ENCODE measurements at regions not wholly inside any gene's neighbourhood (a gene's known extent, or its start where the extent isn't known, plus 50 kb on each side); places are given as distances from the start of the nearest gene placed in this dataset.

DNA sequence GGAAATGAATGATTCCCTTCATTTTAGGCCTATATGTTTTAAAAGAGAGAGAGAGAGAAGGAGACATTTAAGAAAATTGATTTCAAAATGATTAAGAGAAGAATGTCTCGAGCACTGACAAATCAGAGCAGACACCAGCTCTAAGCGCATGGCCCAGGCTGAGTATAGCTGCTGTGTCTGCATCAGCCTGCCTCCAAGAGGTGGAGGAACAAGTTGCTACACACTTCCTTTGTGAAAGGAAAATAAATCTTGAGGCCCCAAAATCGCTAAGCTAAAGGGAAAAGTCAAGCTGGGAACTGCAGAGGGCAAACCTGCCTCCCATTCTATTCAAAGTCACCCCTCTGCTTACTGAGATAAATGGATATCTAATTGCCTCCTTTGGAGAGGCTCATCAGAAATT lies 728.7 kb upstream of the TMEM132C start:
- intact Hi-C loops (cut with micrococcal nuclease) = no loop called here
- no peaks in the 10 kb centered on the region for H3K9me1 ChIP-seq (replicated peaks; ENCODE audit: control insufficient read depth, extremely low read depth, insufficient read depth, low read length)
- CTCF ChIA-PET = no interaction called here

More for the DNA sequence above, 728.7 kb upstream of the TMEM132C start:
- no peak overlapping the region for H3K4me3 ChIP-seq (replicated peaks in 1 of 3; ENCODE audit: insufficient read depth in 1 of 3, low read depth in 1 of 3, low read length in 3 of 3)
- no peaks in the 10 kb centered on the region for H3K27me3 ChIP-seq (ENCODE audit: control insufficient read depth in 2 of 2, insufficient read depth in 2 of 2, low read length in 2 of 2)
- H3K9ac ChIP-seq (replicated peaks; ENCODE audit: extremely low read depth, insufficient read depth, low read length) = no peak overlapping the region
- no peaks in the 10 kb centered on the region for H3K79me2 ChIP-seq (ENCODE audit: control insufficient read depth, insufficient read depth, low read length)
- no peaks in the 10 kb centered on the region for H4K20me1 ChIP-seq (replicated peaks; ENCODE audit: control insufficient read depth, extremely low read depth, insufficient read depth, low read length)
- no peak for FAIRE-seq
- TF ChIP-seq FOS (IDR thresholded peaks at IDR 0.05; ENCODE audit: borderline replicate concordance, insufficient read depth, low read length) = no peak
- TF ChIP-seq JUN (IDR thresholded peaks at IDR 0.05; ENCODE audit: borderline replicate concordance, insufficient read depth, insufficient read length, low read depth) = no peak
- no peak for TF ChIP-seq MAX (IDR thresholded peaks at IDR 0.05; ENCODE audit: insufficient read depth, insufficient read length)
- no peak for TF ChIP-seq MYC (IDR thresholded peaks at IDR 0.05; ENCODE audit: low read depth, low read length)
- no peak for TF ChIP-seq POLR2A (IDR thresholded peaks at IDR 0.05; ENCODE audit: low read depth, low read length)
- TF ChIP-seq EZH2 (IDR thresholded peaks at IDR 0.05; ENCODE audit: borderline replicate concordance, low read depth, low read length, severe bottlenecking) = no peak
- TF ChIP-seq POLR2AphosphoS5 (IDR thresholded peaks at IDR 0.05; ENCODE audit: insufficient read depth, low read depth, low read length) = no peak
- TF ChIP-seq CTCF (IDR thresholded peaks at IDR 0.05; ENCODE audit: extremely low read depth in 1 of 2, insufficient read depth in 1 of 2, low read depth in 1 of 2, low read length in 2 of 2) = no peak
- no peak for TF ChIP-seq GATA2 (IDR thresholded peaks at IDR 0.05; ENCODE audit: insufficient read depth, insufficient read length, low read depth, low read length)
- H3K36me3 ChIP-seq (ENCODE audit: control insufficient read depth in 2 of 2, extremely low read depth in 1 of 2, insufficient read depth in 2 of 2, low read length in 2 of 2) = no peaks in the 10 kb centered on the region
- dilution Hi-C loops (cut with MboI; ENCODE audit: extremely low pct_ligation_motif_present, low sequenced_read_pairs) = no loop called here
- no peak overlapping the region for H2AFZ ChIP-seq (ENCODE audit: low read depth, low read length)
- no TSS peak for BruUV-seq (replicated peaks)
- no peak overlapping the region for H3K4me2 ChIP-seq (ENCODE audit: insufficient read depth, low read length)
- H3K27ac ChIP-seq (ENCODE audit: insufficient read depth, low read depth, low read length) = no peak overlapping the region
- no peaks in the 10 kb centered on the region for H3K4me1 ChIP-seq (ENCODE audit: control insufficient read depth, extremely low read depth, insufficient read depth, low read length)
- no peak for DNase-seq (ENCODE audit: low read depth, low spot score)
- POLR2A ChIA-PET = no interaction called here
- H3K9me3 ChIP-seq (replicated peaks; ENCODE audit: control insufficient read depth, insufficient read depth, low read length) = peaks cover 6% of the 10 kb centered on the region

Data from endothelial cell of umbilical vein (primary cell).